ENCODE measurements at regions not wholly inside any gene's neighbourhood (a gene's known extent, or its start where the extent isn't known, plus 50 kb on each side); places are given as distances from the start of the nearest gene placed in this dataset.

DNA sequence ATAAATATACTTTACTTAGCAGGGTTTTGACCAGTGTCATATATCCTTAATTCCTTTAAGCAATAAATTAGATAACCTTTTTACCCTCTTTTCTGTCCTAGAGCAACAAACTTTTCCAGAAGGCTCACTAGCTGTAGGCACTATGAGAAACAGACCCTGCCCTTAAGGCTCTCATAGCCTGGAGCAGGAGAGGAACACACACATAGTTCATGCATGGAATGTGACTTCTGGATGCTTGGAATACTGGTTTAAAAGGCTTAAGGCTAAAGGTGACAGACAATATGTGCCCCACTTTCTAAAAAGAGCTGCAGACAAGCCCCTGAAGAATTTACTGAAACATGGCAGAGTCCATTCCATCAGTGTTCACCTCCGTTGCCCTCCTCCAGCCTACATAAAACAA is 237.2 kb downstream of the TTC8 start (continued):
- TF ChIP-seq ZNF532 (CRISPR knock-in tag; IDR thresholded peaks at IDR 0.05; ENCODE audit: borderline replicate concordance), result no peak

- Mint-ChIP-seq H3K9me3 (0 out of 2 replicates have a peak, but pooled peaks cover 9% of the 10 kb centered on the region), H3K36me3 (no peaks in the 10 kb centered on the region), H3K27ac (no peak overlapping the region), H3K4me3 (no peak overlapping the region), H3K4me1 (peaks cover 12% of the 10 kb centered on the region), H3K27me3 (ENCODE audit: low read depth) (peaks cover 24% of the 10 kb centered on the region)
- ATAC-seq (no peak), DNase-seq (ENCODE audit: low spot score) (no peak)
- TF ChIP-seq SMAD4 (CRISPR knock-in tag; IDR thresholded peaks at IDR 0.05), result no peak
- TF ChIP-seq NFYB (CRISPR knock-in tag; conservative IDR thresholded peaks at IDR 0.05; ENCODE audit: low read depth), result no peak
- no peak for TF ChIP-seq ZNF425 (CRISPR knock-in tag; conservative IDR thresholded peaks at IDR 0.05)
- ChIA-PET CTCF (no interaction called here), POLR2A (no interaction called here)
Measured at GRCh38 chr14:89065879-89066278, 241.4 kb downstream of the TTC8 start.

- ChIA-PET POLR2A (no interaction called here), CTCF (no interaction called here)
- Mint-ChIP-seq H3K36me3 (no peaks in the 10 kb centered on the region), H3K9me3 (0 out of 2 replicates have a peak, but pooled peaks cover 9% of the 10 kb centered on the region), H3K27ac (no peak overlapping the region), H3K27me3 (ENCODE audit: low read depth) (peaks cover 21% of the 10 kb centered on the region), H3K4me3 (no peak overlapping the region), H3K4me1 (peaks cover 12% of the 10 kb centered on the region)
- peak; percentile 62 for ATAC-seq
- no peak for DNase-seq (ENCODE audit: low spot score)
- TF ChIP-seq ELF4 (CRISPR knock-in tag; IDR thresholded peaks at IDR 0.05; ENCODE audit: low read depth), result no peak
- TF ChIP-seq E2F5 (CRISPR knock-in tag; IDR thresholded peaks at IDR 0.05), result no peak
- no peak for TF ChIP-seq ZNF532 (CRISPR knock-in tag; IDR thresholded peaks at IDR 0.05; ENCODE audit: borderline replicate concordance)
- TF ChIP-seq FOXP1 (CRISPR knock-in tag; IDR thresholded peaks at IDR 0.05; ENCODE audit: borderline replicate concordance), result no peak
- TF ChIP-seq, protein P1, sequence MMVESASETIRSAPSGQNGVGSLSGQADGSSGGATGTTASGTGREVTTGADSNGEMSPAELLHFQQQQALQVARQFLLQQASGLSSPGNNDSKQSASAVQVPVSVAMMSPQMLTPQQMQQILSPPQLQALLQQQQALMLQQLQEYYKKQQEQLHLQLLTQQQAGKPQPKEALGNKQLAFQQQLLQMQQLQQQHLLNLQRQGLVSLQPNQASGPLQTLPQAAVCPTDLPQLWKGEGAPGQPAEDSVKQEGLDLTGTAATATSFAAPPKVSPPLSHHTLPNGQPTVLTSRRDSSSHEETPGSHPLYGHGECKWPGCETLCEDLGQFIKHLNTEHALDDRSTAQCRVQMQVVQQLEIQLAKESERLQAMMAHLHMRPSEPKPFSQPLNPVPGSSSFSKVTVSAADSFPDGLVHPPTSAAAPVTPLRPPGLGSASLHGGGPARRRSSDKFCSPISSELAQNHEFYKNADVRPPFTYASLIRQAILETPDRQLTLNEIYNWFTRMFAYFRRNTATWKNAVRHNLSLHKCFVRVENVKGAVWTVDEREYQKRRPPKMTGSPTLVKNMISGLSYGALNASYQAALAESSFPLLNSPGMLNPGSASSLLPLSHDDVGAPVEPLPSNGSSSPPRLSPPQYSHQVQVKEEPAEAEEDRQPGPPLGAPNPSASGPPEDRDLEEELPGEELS (CRISPR knock-in tag; IDR thresholded peaks at IDR 0.05), result no peak
- no peak for TF ChIP-seq CBFB (CRISPR knock-in tag; IDR thresholded peaks at IDR 0.05; ENCODE audit: low read depth)
- TF ChIP-seq AR (CRISPR knock-in tag; IDR thresholded peaks at IDR 0.05), result no peak
- TF ChIP-seq SMAD4 (CRISPR knock-in tag; IDR thresholded peaks at IDR 0.05), result no peak
- no peak for TF ChIP-seq MXD4 (CRISPR knock-in tag; IDR thresholded peaks at IDR 0.05; ENCODE audit: borderline replicate concordance)
- no peak for TF ChIP-seq NR1H2 (CRISPR knock-in tag; IDR thresholded peaks at IDR 0.05)
- no peak for TF ChIP-seq OVOL2 (CRISPR knock-in tag; IDR thresholded peaks at IDR 0.05; ENCODE audit: borderline replicate concordance)
Measured at GRCh38 chr14:89067293-89067972, 243.0 kb downstream of the TTC8 start.
